WTC11 (cell line): ENCODE measurements at regions not wholly inside any gene's neighbourhood (a gene's known extent, or its start where the extent isn't known, plus 50 kb on each side); places are given as distances from the start of the nearest gene placed in this dataset.

Experiments
- ATAC-seq: fragments of 200-7000 bp; cut with Tn5 transposase; 2 replicates; pipeline ENCODE4 v1.10.0; 2021; ENCODE audit warnings: mild to moderate bottlenecking, moderate library complexity
- CTCF ChIA-PET: fragments of 300-600 bp; sonication (Branson Sonifier 250); formaldehyde crosslinking; loops from one replicate; lab custom pipeline; 2021; ENCODE audit warnings: antibody characterized with exemption; lab: Charles Lee
- POLR2A ChIA-PET: fragments of 350-600 bp; sonication (Branson Sonifier 250); formaldehyde crosslinking; loops from one replicate; lab custom pipeline; 2021; ENCODE audit warnings: antibody characterized with exemption; lab: Charles Lee
- DNase-seq: peaks from one replicate; pipeline ENCODE4 v3.0.0; 2021; ENCODE audit warnings: low spot score
- H3K27ac Mint-ChIP-seq: 2 replicates; pipeline ENCODE4 v1.8.0; 2021; ENCODE audit warnings: mixed read lengths
- H3K27me3 Mint-ChIP-seq: 2 replicates; pipeline ENCODE4 v1.8.0; 2021; ENCODE audit warnings: low read depth, mild to moderate bottlenecking, moderate library complexity, mixed read lengths
- H3K36me3 Mint-ChIP-seq: 2 replicates; pipeline ENCODE4 v1.8.0; 2021; ENCODE audit warnings: mixed read lengths
- H3K4me1 Mint-ChIP-seq: 2 replicates; pipeline ENCODE4 v1.8.0; 2022; ENCODE audit warnings: mixed read lengths
- H3K4me3 Mint-ChIP-seq: 2 replicates; pipeline ENCODE4 v1.8.0; 2021; ENCODE audit warnings: mild to moderate bottlenecking, moderate library complexity, mixed read lengths
- H3K9me3 Mint-ChIP-seq: 2 replicates; pipeline ENCODE4 v1.8.0; 2021; ENCODE audit warnings: mixed read lengths
- ATF3 ChIP-seq: sonication (generic); formaldehyde crosslinking; conservative IDR thresholded peaks from 2 replicates; pipeline ENCODE4 v1.8.1; 2022; ENCODE audit warnings: mild to moderate bottlenecking, missing genetic modification reagents
- E2F1 ChIP-seq: sonication (generic); formaldehyde crosslinking; IDR thresholded peaks from 2 replicates; pipeline ENCODE4 v1.8.0; 2022; ENCODE audit warnings: mild to moderate bottlenecking, missing genetic modification reagents
- ELF4 ChIP-seq: sonication (generic); formaldehyde crosslinking; IDR thresholded peaks from 2 replicates; pipeline ENCODE4 v1.8.1; 2022; ENCODE audit warnings: low read depth, mild to moderate bottlenecking, moderate library complexity, missing genetic modification reagents
- ERG ChIP-seq: fragments of 250-450 bp; sonication (Bioruptor Pico); IDR thresholded peaks from 2 replicates; pipeline ENCODE4 v1.8.0; 2021; ENCODE audit warnings: mild to moderate bottlenecking
- JAZF1 ChIP-seq: fragments of 250-450 bp; sonication (Bioruptor Pico); IDR thresholded peaks from 2 replicates; pipeline ENCODE4 v1.9.0; 2021; ENCODE audit warnings: moderate library complexity, mild to moderate bottlenecking, inconsistent platforms
- KAT7 ChIP-seq: sonication (generic); formaldehyde crosslinking; IDR thresholded peaks from 2 replicates; pipeline ENCODE4 v1.8.1; 2023; ENCODE audit warnings: missing genetic modification reagents, mild to moderate bottlenecking, borderline replicate concordance
- MLX ChIP-seq: sonication (generic); formaldehyde crosslinking; IDR thresholded peaks from 2 replicates; pipeline ENCODE4 v1.8.1; 2023; ENCODE audit warnings: mild to moderate bottlenecking, missing genetic modification reagents, moderate library complexity
- MXD4 ChIP-seq: fragments of 250-450 bp; sonication (Bioruptor Pico); IDR thresholded peaks from 2 replicates; pipeline ENCODE4 v1.8.0; 2021; ENCODE audit warnings: mild to moderate bottlenecking, moderate library complexity, borderline replicate concordance
- NR1H2 ChIP-seq: sonication (generic); formaldehyde crosslinking; IDR thresholded peaks from 2 replicates; pipeline ENCODE4 v1.9.0; 2021; ENCODE audit warnings: mild to moderate bottlenecking, moderate library complexity, missing genetic modification reagents
- PRDM15 ChIP-seq: sonication (generic); formaldehyde crosslinking; IDR thresholded peaks from 2 replicates; pipeline ENCODE4 v1.8.0; 2022; ENCODE audit warnings: missing genetic modification reagents
- SOX15 ChIP-seq: fragments of 250-450 bp; sonication (Bioruptor Pico); IDR thresholded peaks from 2 replicates; pipeline ENCODE4 v1.9.0; 2021; ENCODE audit warnings: mild to moderate bottlenecking
- STAT6 ChIP-seq: sonication (generic); formaldehyde crosslinking; conservative IDR thresholded peaks from 2 replicates; pipeline ENCODE4 v1.8.1; 2023; ENCODE audit warnings: mild to moderate bottlenecking, low read depth, missing genetic modification reagents, moderate library complexity
- TEAD1 ChIP-seq: sonication (generic); formaldehyde crosslinking; IDR thresholded peaks from 2 replicates; pipeline ENCODE4 v1.8.0; 2022; ENCODE audit warnings: mild to moderate bottlenecking, missing genetic modification reagents
- ZBTB43 ChIP-seq: sonication (generic); formaldehyde crosslinking; IDR thresholded peaks from 2 replicates; pipeline ENCODE4 v1.8.1; 2023; ENCODE audit warnings: mild to moderate bottlenecking, missing genetic modification reagents
- ZNF232 ChIP-seq: sonication (generic); formaldehyde crosslinking; IDR thresholded peaks from 2 replicates; pipeline ENCODE4 v1.8.0; 2022; ENCODE audit warnings: mild to moderate bottlenecking, missing genetic modification reagents
- ZNF532 ChIP-seq: fragments of 250-450 bp; sonication (Bioruptor Pico); IDR thresholded peaks from 2 replicates; pipeline ENCODE4 v1.9.0; 2021; ENCODE audit warnings: mild to moderate bottlenecking, borderline replicate concordance

GRCh38 chr1:106907795-106908194 is 148.7 kb upstream of the PRMT6 start (continued):
- TF ChIP-seq ELF4 = no peak
- TF ChIP-seq SOX15 (CRISPR knock-in tag) = no peak
- TF ChIP-seq MLX (CRISPR knock-in tag) = no peak
- no peak for TF ChIP-seq PRDM15 (CRISPR knock-in tag)
- no peak for TF ChIP-seq ERG (CRISPR knock-in tag)
- TF ChIP-seq E2F1 = no peak

GRCh38 chr1:106908689-106909088 is 147.8 kb upstream of the PRMT6 start:
- CTCF ChIA-PET = no interaction called here
- POLR2A ChIA-PET = no interaction called here
- H3K36me3 Mint-ChIP-seq = no peaks in the 10 kb centered on the region

GRCh38 chr1:106910798-106911197 is 145.7 kb upstream of the PRMT6 start:
- Mint-ChIP-seq H3K36me3 (no peaks in the 10 kb centered on the region), H3K27ac (no peak overlapping the region), H3K4me3 (no peak overlapping the region), H3K27me3 (no peaks in the 10 kb centered on the region), H3K9me3 (peaks cover 6% of the 10 kb centered on the region), H3K4me1 (peaks cover 10% of the 10 kb centered on the region; the same call in 1 of the 2 replicates)
- POLR2A ChIA-PET = no interaction called here
- CTCF ChIA-PET = no interaction called here
- DNase-seq (no peak), ATAC-seq (no peak)
- no peak for TF ChIP-seq STAT6 (CRISPR knock-in tag)
- TF ChIP-seq ZNF232 (CRISPR knock-in tag) = no peak
- no peak for TF ChIP-seq NR1H2 (CRISPR knock-in tag)
- TF ChIP-seq ZNF532 (CRISPR knock-in tag) = no peak
- TF ChIP-seq TEAD1 (CRISPR knock-in tag) = no peak

More at GRCh38 chr1:106908689-106909088, 147.8 kb upstream of the PRMT6 start:
- H3K9me3 Mint-ChIP-seq = peaks cover 13% of the 10 kb centered on the region
- no peak overlapping the region for H3K27ac Mint-ChIP-seq
- H3K4me3 Mint-ChIP-seq = no peak overlapping the region
- H3K27me3 Mint-ChIP-seq = no peaks in the 10 kb centered on the region
- ATAC-seq = no peak
- no peak for DNase-seq
- TF ChIP-seq MXD4 (CRISPR knock-in tag) (no peak), ATF3 (CRISPR knock-in tag) (no peak), ZBTB43 (CRISPR knock-in tag) (no peak), JAZF1 (CRISPR knock-in tag) (no peak), KAT7 (no peak)
- peaks cover 10% of the 10 kb centered on the region; the same call in 1 of the 2 replicates for H3K4me1 Mint-ChIP-seq
